H1 (cell line): ENCODE measurements at regions not wholly inside any gene's neighbourhood (a gene's known extent, or its start where the extent isn't known, plus 50 kb on each side); places are given as distances from the start of the nearest gene placed in this dataset.

Source experiments
- CTCF ChIA-PET: fragments of 300-600 bp; sonication (Branson Sonifier 250); formaldehyde crosslinking; loops from one replicate; lab custom pipeline; 2021; ENCODE audit not compliant: partially characterized antibody; lab: Charles Lee
- POLR2A ChIA-PET: fragments of 300-600 bp; sonication (Branson Sonifier 250); formaldehyde crosslinking; loops from one replicate; lab custom pipeline; 2021; ENCODE audit warnings: inconsistent platforms; ENCODE audit not compliant: partially characterized antibody; lab: Charles Lee
- DNase-seq, 2 experiments: peaks; one replicate each; pipeline versions ENCODE4 v3.0.0 to v3.0.0-alpha.2; 2010 to 2022; ENCODE audit warnings: low spot score in 2 of 2, low read depth in 1 of 2, mixed read lengths in 1 of 2
- FAIRE-seq: peaks from 2 replicates; lab custom pipeline; 2011; peaks lifted over from hg19 to GRCh38; lab: Jason Lieb, UNC
- H2AFZ ChIP-seq: 2 replicates; pipeline ENCODE4 v1.8.1; 2012; ENCODE audit warnings: low read length, inconsistent platforms
- H2AK5ac ChIP-seq: 2 replicates; pipeline ENCODE4 v1.6.1; 2013; ENCODE audit warnings: low read depth, low read length
- H2BK120ac ChIP-seq: replicated peaks from 2 replicates; pipeline ENCODE3; 2013; ENCODE audit warnings: low read depth, low read length, inconsistent platforms
- H2BK12ac ChIP-seq: 2 replicates; pipeline ENCODE4 v1.6.1; 2013; ENCODE audit warnings: low read depth, low read length
- H2BK15ac ChIP-seq: 2 replicates; pipeline ENCODE4 v1.6.1; 2013; ENCODE audit warnings: low read length
- H2BK20ac ChIP-seq: 2 replicates; pipeline ENCODE4 v1.6.1; 2013; ENCODE audit warnings: low read length
- H2BK5ac ChIP-seq: 2 replicates; pipeline ENCODE4 v1.6.1; 2013; ENCODE audit warnings: low read depth, low read length
- H3K14ac ChIP-seq: 2 replicates; pipeline ENCODE4 v1.6.1; 2013; ENCODE audit warnings: inconsistent platforms; ENCODE audit not compliant: insufficient read length
- H3K18ac ChIP-seq: 2 replicates; pipeline ENCODE4 v1.6.1; 2013; ENCODE audit warnings: low read length; ENCODE audit errors: extremely low read depth
- H3K23ac ChIP-seq: 2 replicates; pipeline ENCODE4 v1.6.1; 2013; ENCODE audit warnings: inconsistent platforms; ENCODE audit not compliant: insufficient read length
- H3K23me2 ChIP-seq: 2 replicates; pipeline ENCODE4 v1.6.1; 2013; ENCODE audit warnings: low read depth, low read length
- H3K27ac ChIP-seq: 2 replicates; pipeline ENCODE4 v1.6.1; 2011; ENCODE audit warnings: low read depth, low read length, inconsistent platforms
- H3K27me3 ChIP-seq, 4 experiments: replicated peaks in 1 of 4; 1 replicate in 1 of 4; 2 replicates in 3 of 4; pipeline versions ENCODE4 v1.6.1 to v1.8.1; 2011 to 2013; ENCODE audit warnings: low read length in 3 of 4, mild to moderate bottlenecking in 3 of 4, inconsistent platforms in 2 of 4, mixed read lengths in 2 of 4, moderate library complexity in 1 of 4; ENCODE audit not compliant: control insufficient read depth in 3 of 4, insufficient read depth in 3 of 4; ENCODE audit errors: extremely low read depth in 1 of 4
- H3K36me3 ChIP-seq, 4 experiments: 2 replicates each; pipeline versions ENCODE4 v1.6.1 to v1.8.1; 2011 to 2013; ENCODE audit warnings: mild to moderate bottlenecking in 4 of 4, low read length in 3 of 4, moderate library complexity in 2 of 4, control low read depth in 1 of 4, inconsistent platforms in 1 of 4; ENCODE audit not compliant: insufficient read depth in 4 of 4, control insufficient read depth in 2 of 4
- H3K4ac ChIP-seq: replicated peaks from 2 replicates; pipeline ENCODE3; 2013; ENCODE audit warnings: low read length, low read depth, mixed read lengths, inconsistent platforms; ENCODE audit not compliant: insufficient read length
- H3K4me1 ChIP-seq, 4 experiments: replicated peaks in 1 of 4; 1 replicate in 1 of 4; 2 replicates in 3 of 4; pipeline versions ENCODE4 v1.6.1 to v1.8.1; 2011 to 2013; ENCODE audit warnings: low read length in 3 of 4, inconsistent platforms in 2 of 4, mixed read lengths in 1 of 4; ENCODE audit not compliant: insufficient read depth in 4 of 4, control insufficient read depth in 3 of 4
- H3K4me2 ChIP-seq, 2 experiments: 2 replicates each; pipeline versions ENCODE4 v1.6.1 to v1.8.1; 2011 to 2013; ENCODE audit warnings: low read depth in 2 of 2, low read length in 2 of 2, control low read depth in 1 of 2, inconsistent platforms in 1 of 2, mild to moderate bottlenecking in 1 of 2; ENCODE audit not compliant: insufficient read depth in 1 of 2
- H3K4me3 ChIP-seq, 4 experiments: fragments of 200-600, 300-600 bp in 1 of 4; sonication (generic), shearing (Covaris generic), sonication (Bioruptor Twin) in 1 of 4; 2 replicates each; pipeline versions ENCODE4 v1.5.1 to v1.8.1; 2011 to 2016; ENCODE audit warnings: low read length in 4 of 4, low read depth in 3 of 4, control low read depth in 2 of 4, inconsistent platforms in 2 of 4, mild to moderate bottlenecking in 2 of 4, mixed read lengths in 1 of 4, moderate library complexity in 1 of 4; ENCODE audit not compliant: insufficient read depth in 2 of 4; ENCODE audit errors: extremely low read depth in 1 of 4
- H3K56ac ChIP-seq: replicated peaks from 2 replicates; pipeline ENCODE3; 2013; ENCODE audit warnings: low read depth, mild to moderate bottlenecking, mixed read lengths, low read length, inconsistent platforms; ENCODE audit not compliant: insufficient read length
- H3K79me1 ChIP-seq: 2 replicates; pipeline ENCODE4 v1.6.1; 2013; ENCODE audit warnings: low read depth, low read length, control low read depth
- H3K79me2 ChIP-seq, 2 experiments: 2 replicates each; pipeline versions ENCODE4 v1.6.1 to v1.8.1; 2012 to 2013; ENCODE audit warnings: low read length in 2 of 2, mild to moderate bottlenecking in 2 of 2, inconsistent platforms in 1 of 2; ENCODE audit not compliant: insufficient read depth in 2 of 2, control insufficient read depth in 1 of 2
- H3K9ac ChIP-seq, 4 experiments: replicated peaks in 1 of 4; 1 replicate in 1 of 4; 2 replicates in 3 of 4; pipeline versions ENCODE4 v1.6.1 to v1.8.1; 2011 to 2013; ENCODE audit warnings: low read depth in 3 of 4, low read length in 3 of 4, control low read depth in 2 of 4, mild to moderate bottlenecking in 2 of 4, moderate library complexity in 2 of 4, inconsistent platforms in 1 of 4; ENCODE audit errors: extremely low read depth in 1 of 4
- H3K9me3 ChIP-seq, 2 experiments: 2 replicates each; pipeline versions ENCODE4 v1.6.1 to v1.8.1; 2012 to 2013; ENCODE audit warnings: mild to moderate bottlenecking in 2 of 2, moderate library complexity in 2 of 2, control low read depth in 1 of 2, inconsistent platforms in 1 of 2, low read depth in 1 of 2, low read length in 1 of 2, mixed read lengths in 1 of 2; ENCODE audit not compliant: insufficient read depth in 2 of 2
- H4K20me1 ChIP-seq, 2 experiments: replicated peaks in 1 of 2; 2 replicates each; pipeline versions ENCODE3 to v1.8.1; 2011 to 2013; ENCODE audit warnings: inconsistent platforms in 2 of 2, low read length in 2 of 2, mild to moderate bottlenecking in 1 of 2; ENCODE audit not compliant: insufficient read depth in 2 of 2, control insufficient read depth in 1 of 2
- H4K5ac ChIP-seq: 2 replicates; pipeline ENCODE4 v1.6.1; 2013; ENCODE audit warnings: low read length, low read depth, mixed read lengths, inconsistent platforms; ENCODE audit not compliant: insufficient read length
- H4K8ac ChIP-seq: 2 replicates; pipeline ENCODE4 v1.8.0; 2013; ENCODE audit warnings: mild to moderate bottlenecking, moderate library complexity, low read length, inconsistent platforms; ENCODE audit not compliant: insufficient read depth; ENCODE audit errors: extremely low read depth
- H4K91ac ChIP-seq: replicated peaks from 2 replicates; pipeline ENCODE3; 2013; ENCODE audit warnings: low read length, mixed read lengths, inconsistent platforms; ENCODE audit not compliant: insufficient read length
- BRCA1 ChIP-seq: IDR thresholded peaks from 2 replicates; pipeline ENCODE4 v1.6.1; 2012; ENCODE audit warnings: low read depth, low read length, improper control_type of control experiment
- SAP30 ChIP-seq: fragments of 300-600 bp; sonication (generic); IDR thresholded peaks from 2 replicates; pipeline ENCODE4 v1.7.1; 2012; ENCODE audit warnings: low read length, moderate library complexity, mild to moderate bottlenecking, inconsistent platforms; ENCODE audit not compliant: insufficient read depth, insufficient replicate concordance
- WGBS, 2 experiments: shearing (Covaris generic) in 1 of 2; methylation state at CpG; one replicate each; pipeline versions ENCODE4 v1.1.6 to v1.1.7; 2013 to 2015; ENCODE audit warnings: low lambda C conversion rate in 2 of 2, mixed read lengths in 2 of 2, inconsistent platforms in 1 of 2, low coverage in 1 of 2, missing lambda C conversion rate in 1 of 2; ENCODE audit not compliant: insufficient replicate concordance in 2 of 2, insufficient coverage in 1 of 2, insufficient read length in 1 of 2; ENCODE audit errors: extremely low coverage in 1 of 2, missing lambda C conversion rate in 1 of 2; 5-methylcytosine and 5-hydroxymethylcytosine counted together

- FAIRE-seq = no peak
- no peaks in the 10 kb centered on the region; a peak in 1 of 7 replicates for H3K4me1 ChIP-seq
- no peak overlapping the region for H4K8ac ChIP-seq
- H3K14ac ChIP-seq = no peak overlapping the region
- TF ChIP-seq BRCA1 (no peak), SAP30 (no peak)
- TF ChIP-seq, all 59 proteins: peak for 0
- no peaks in the 10 kb centered on the region for H3K36me3 ChIP-seq
- H3K27me3 ChIP-seq = no peaks in the 10 kb centered on the region
- no peak overlapping the region for H2AFZ ChIP-seq
- H3K23me2 ChIP-seq = no peaks in the 10 kb centered on the region
- H2BK5ac ChIP-seq = no peak overlapping the region
- H3K27ac ChIP-seq = no peak overlapping the region
- no peak overlapping the region for H3K4me2 ChIP-seq
- no peak overlapping the region for H2BK20ac ChIP-seq
- no peak overlapping the region for H4K91ac ChIP-seq
- no peaks in the 10 kb centered on the region for H3K79me1 ChIP-seq
- H3K56ac ChIP-seq = no peak overlapping the region
- H3K79me2 ChIP-seq = no peaks in the 10 kb centered on the region
- 79% methylated on average over 2 of the region's 2 CpGs; no CpG with 5 or more reads in 1 of the 2 experiments for WGBS, 2 experiments
- no peak overlapping the region for H2BK15ac ChIP-seq
- ChIA-PET POLR2A (no interaction called here), CTCF (no interaction called here)
- no peaks in the 10 kb centered on the region for H4K20me1 ChIP-seq
- no peak overlapping the region for H2AK5ac ChIP-seq
- no peak for DNase-seq
- no peak overlapping the region for H4K5ac ChIP-seq
- no peaks in the 10 kb centered on the region for H3K9me3 ChIP-seq
- H3K4me3 ChIP-seq = no peak overlapping the region
- no peak overlapping the region for H2BK120ac ChIP-seq
- H3K9ac ChIP-seq = no peak overlapping the region
- no peak overlapping the region for H2BK12ac ChIP-seq
- no peak overlapping the region for H3K18ac ChIP-seq
- H3K4ac ChIP-seq = no peak overlapping the region
- H3K23ac ChIP-seq = no peak overlapping the region
These were observed 450.1 kb upstream of the SLITRK1 start for GRCh38 chr13:84332346-84332745.
